ENCODE measurements at regions not wholly inside any gene's neighbourhood (a gene's known extent, or its start where the extent isn't known, plus 50 kb on each side); places are given as distances from the start of the nearest gene placed in this dataset.

DNA sequence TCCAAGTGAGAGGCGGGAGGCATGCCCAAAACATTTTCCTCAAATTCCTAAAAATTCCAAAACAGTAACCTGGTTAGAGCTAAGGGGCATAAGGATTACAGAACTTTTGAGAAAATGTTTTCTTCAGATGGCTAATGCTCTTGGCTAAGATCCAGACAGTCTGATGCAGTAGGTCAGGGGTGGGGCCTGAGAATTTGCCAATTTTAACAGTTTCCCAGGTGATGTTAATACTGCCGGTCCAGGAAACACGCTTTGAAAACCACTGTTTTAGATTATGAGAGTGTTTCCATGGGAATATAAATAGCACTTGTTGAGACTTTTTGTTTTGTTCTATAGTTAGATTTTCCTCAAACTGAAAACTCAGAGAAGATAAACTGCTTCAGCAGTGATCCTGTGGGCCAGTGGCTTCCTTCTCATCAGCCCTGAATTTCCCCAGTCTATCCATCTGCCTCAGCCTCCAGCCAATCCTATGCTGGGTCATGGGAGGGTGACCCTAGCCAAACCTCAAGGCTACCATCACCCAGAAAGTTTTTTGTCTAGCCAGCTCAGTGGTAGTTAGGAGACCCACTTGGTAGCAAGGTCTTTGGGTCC, 71.6 kb upstream of the ACP3 start:
- H3K27ac ChIP-seq (replicated peaks), result peak overlapping the region; percentile 79
- no peak overlapping the region for H3K4me3 ChIP-seq (replicated peaks; ENCODE audit: insufficient read depth, low read length)
- no peaks in the 10 kb centered on the region for H3K27me3 ChIP-seq (ENCODE audit: insufficient read depth, poor library complexity, severe bottlenecking)
- peak; percentile 14 to 48 for DNase-seq (ENCODE audit: low read depth in 1 of 2, low spot score in 1 of 2)
- TF ChIP-seq CTCF (IDR thresholded peaks at IDR 0.05; ENCODE audit: insufficient read depth, low read length) (no peak), POLR2AphosphoS5 (IDR thresholded peaks at IDR 0.05; ENCODE audit: low read depth) (no peak), REST (IDR thresholded peaks at IDR 0.05; ENCODE audit: insufficient replicate concordance, low read depth) (no peak), SPI1 (IDR thresholded peaks at IDR 0.05; ENCODE audit: borderline replicate concordance, low read depth) (no peak), GABPA (IDR thresholded peaks at IDR 0.05; ENCODE audit: low read depth) (no peak)

DNA sequence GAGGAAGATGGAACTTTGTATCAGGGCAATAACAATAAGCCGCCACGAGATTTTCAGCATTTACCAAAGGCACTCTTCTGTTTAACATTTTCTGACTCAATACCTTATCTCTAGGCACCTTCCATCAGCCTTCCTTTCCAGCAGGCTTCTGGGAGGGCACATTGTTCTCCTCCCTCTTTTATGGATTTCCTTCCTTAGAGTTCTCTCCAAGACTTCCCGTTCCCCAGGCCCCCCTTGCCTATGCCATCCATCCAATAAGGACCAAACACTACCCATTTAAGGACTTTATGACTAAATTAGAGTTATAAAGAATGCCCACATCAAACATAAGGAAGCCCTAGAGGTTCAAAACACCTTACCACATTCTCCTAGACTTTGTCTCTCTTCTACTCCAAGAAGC, 71.0 kb upstream of the ACP3 start:
- peak overlapping the region; percentile 79 for H3K27ac ChIP-seq (replicated peaks)
- no peak overlapping the region for H3K4me3 ChIP-seq (replicated peaks; ENCODE audit: insufficient read depth, low read length)
- H3K27me3 ChIP-seq (ENCODE audit: insufficient read depth, poor library complexity, severe bottlenecking), result no peaks in the 10 kb centered on the region
- TF ChIP-seq CTCF (IDR thresholded peaks at IDR 0.05; ENCODE audit: insufficient read depth, low read length), result no peak
- no peak for TF ChIP-seq SPI1 (IDR thresholded peaks at IDR 0.05; ENCODE audit: borderline replicate concordance, low read depth)
- no peak for TF ChIP-seq GABPA (IDR thresholded peaks at IDR 0.05; ENCODE audit: low read depth)
- no peak for TF ChIP-seq POLR2AphosphoS5 (IDR thresholded peaks at IDR 0.05; ENCODE audit: low read depth)
- TF ChIP-seq REST (IDR thresholded peaks at IDR 0.05; ENCODE audit: insufficient replicate concordance, low read depth), result no peak
- no peak for DNase-seq (ENCODE audit: low read depth in 1 of 2, low spot score in 1 of 2)

DNA sequence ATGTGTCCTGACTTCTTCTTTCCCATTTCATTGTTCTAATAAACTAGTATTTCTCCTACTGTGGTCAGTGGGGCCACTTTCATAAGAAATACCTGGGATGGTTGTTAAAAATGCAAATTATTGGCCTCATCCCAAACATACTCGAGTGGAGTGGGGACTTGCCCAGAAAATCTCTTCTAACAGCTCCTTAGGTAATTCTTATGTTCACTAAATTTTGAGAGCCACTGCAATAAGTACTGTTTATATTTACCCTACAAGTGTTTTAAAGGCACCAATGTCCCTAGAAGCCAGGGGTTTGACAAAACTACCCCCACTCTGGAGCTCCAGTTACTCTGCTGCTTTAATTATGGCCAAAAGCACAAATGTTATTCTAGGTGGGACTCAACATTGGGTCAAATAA, 70.0 kb upstream of the ACP3 start:
- H3K4me3 ChIP-seq (replicated peaks; ENCODE audit: insufficient read depth, low read length), result no peak overlapping the region
- DNase-seq (ENCODE audit: low read depth in 1 of 2, low spot score in 1 of 2), result no peak
- no peak for TF ChIP-seq SPI1 (IDR thresholded peaks at IDR 0.05; ENCODE audit: borderline replicate concordance, low read depth)
- no peak for TF ChIP-seq GABPA (IDR thresholded peaks at IDR 0.05; ENCODE audit: low read depth)
- no peak for TF ChIP-seq CTCF (IDR thresholded peaks at IDR 0.05; ENCODE audit: insufficient read depth, low read length)
- no peak for TF ChIP-seq POLR2AphosphoS5 (IDR thresholded peaks at IDR 0.05; ENCODE audit: low read depth)
- TF ChIP-seq REST (IDR thresholded peaks at IDR 0.05; ENCODE audit: insufficient replicate concordance, low read depth), result no peak
- H3K27me3 ChIP-seq (ENCODE audit: insufficient read depth, poor library complexity, severe bottlenecking), result no peaks in the 10 kb centered on the region
- H3K27ac ChIP-seq (replicated peaks), result no peak overlapping the region
